H1 (cell line): ENCODE measurements at regions not wholly inside any gene's neighbourhood (a gene's known extent, or its start where the extent isn't known, plus 50 kb on each side); places are given as distances from the start of the nearest gene placed in this dataset.

ENCODE experiments used
- CTCF ChIA-PET: fragments of 300-600 bp; sonication (Branson Sonifier 250); formaldehyde crosslinking; loops from one replicate; lab custom pipeline; 2021; ENCODE audit not compliant: partially characterized antibody; lab: Charles Lee
- POLR2A ChIA-PET: fragments of 300-600 bp; sonication (Branson Sonifier 250); formaldehyde crosslinking; loops from one replicate; lab custom pipeline; 2021; ENCODE audit warnings: inconsistent platforms; ENCODE audit not compliant: partially characterized antibody; lab: Charles Lee
- DNase-seq, 2 experiments: peaks; one replicate each; pipeline versions ENCODE4 v3.0.0 to v3.0.0-alpha.2; 2010 to 2022; ENCODE audit warnings: low spot score in 2 of 2, low read depth in 1 of 2, mixed read lengths in 1 of 2
- FAIRE-seq: peaks from 2 replicates; lab custom pipeline; 2011; peaks lifted over from hg19 to GRCh38; lab: Jason Lieb, UNC
- H2AFZ ChIP-seq: 2 replicates; pipeline ENCODE4 v1.8.1; 2012; ENCODE audit warnings: low read length, inconsistent platforms
- H2AK5ac ChIP-seq: 2 replicates; pipeline ENCODE4 v1.6.1; 2013; ENCODE audit warnings: low read depth, low read length
- H2BK120ac ChIP-seq: replicated peaks from 2 replicates; pipeline ENCODE3; 2013; ENCODE audit warnings: low read depth, low read length, inconsistent platforms
- H2BK12ac ChIP-seq: 2 replicates; pipeline ENCODE4 v1.6.1; 2013; ENCODE audit warnings: low read depth, low read length
- H2BK15ac ChIP-seq: 2 replicates; pipeline ENCODE4 v1.6.1; 2013; ENCODE audit warnings: low read length
- H2BK20ac ChIP-seq: 2 replicates; pipeline ENCODE4 v1.6.1; 2013; ENCODE audit warnings: low read length
- H2BK5ac ChIP-seq: 2 replicates; pipeline ENCODE4 v1.6.1; 2013; ENCODE audit warnings: low read depth, low read length
- H3K14ac ChIP-seq: 2 replicates; pipeline ENCODE4 v1.6.1; 2013; ENCODE audit warnings: inconsistent platforms; ENCODE audit not compliant: insufficient read length
- H3K18ac ChIP-seq: 2 replicates; pipeline ENCODE4 v1.6.1; 2013; ENCODE audit warnings: low read length; ENCODE audit errors: extremely low read depth
- H3K23ac ChIP-seq: 2 replicates; pipeline ENCODE4 v1.6.1; 2013; ENCODE audit warnings: inconsistent platforms; ENCODE audit not compliant: insufficient read length
- H3K23me2 ChIP-seq: 2 replicates; pipeline ENCODE4 v1.6.1; 2013; ENCODE audit warnings: low read depth, low read length
- H3K27ac ChIP-seq: 2 replicates; pipeline ENCODE4 v1.6.1; 2011; ENCODE audit warnings: low read depth, low read length, inconsistent platforms
- H3K27me3 ChIP-seq, 4 experiments: replicated peaks in 1 of 4; 1 replicate in 1 of 4; 2 replicates in 3 of 4; pipeline versions ENCODE4 v1.6.1 to v1.8.1; 2011 to 2013; ENCODE audit warnings: low read length in 3 of 4, mild to moderate bottlenecking in 3 of 4, inconsistent platforms in 2 of 4, mixed read lengths in 2 of 4, moderate library complexity in 1 of 4; ENCODE audit not compliant: control insufficient read depth in 3 of 4, insufficient read depth in 3 of 4; ENCODE audit errors: extremely low read depth in 1 of 4
- H3K36me3 ChIP-seq, 4 experiments: 2 replicates each; pipeline versions ENCODE4 v1.6.1 to v1.8.1; 2011 to 2013; ENCODE audit warnings: mild to moderate bottlenecking in 4 of 4, low read length in 3 of 4, moderate library complexity in 2 of 4, control low read depth in 1 of 4, inconsistent platforms in 1 of 4; ENCODE audit not compliant: insufficient read depth in 4 of 4, control insufficient read depth in 2 of 4
- H3K4ac ChIP-seq: replicated peaks from 2 replicates; pipeline ENCODE3; 2013; ENCODE audit warnings: low read length, low read depth, mixed read lengths, inconsistent platforms; ENCODE audit not compliant: insufficient read length
- H3K4me1 ChIP-seq, 4 experiments: replicated peaks in 1 of 4; 1 replicate in 1 of 4; 2 replicates in 3 of 4; pipeline versions ENCODE4 v1.6.1 to v1.8.1; 2011 to 2013; ENCODE audit warnings: low read length in 3 of 4, inconsistent platforms in 2 of 4, mixed read lengths in 1 of 4; ENCODE audit not compliant: insufficient read depth in 4 of 4, control insufficient read depth in 3 of 4
- H3K4me2 ChIP-seq, 2 experiments: 2 replicates each; pipeline versions ENCODE4 v1.6.1 to v1.8.1; 2011 to 2013; ENCODE audit warnings: low read depth in 2 of 2, low read length in 2 of 2, control low read depth in 1 of 2, inconsistent platforms in 1 of 2, mild to moderate bottlenecking in 1 of 2; ENCODE audit not compliant: insufficient read depth in 1 of 2
- H3K4me3 ChIP-seq, 4 experiments: fragments of 200-600, 300-600 bp in 1 of 4; sonication (generic), shearing (Covaris generic), sonication (Bioruptor Twin) in 1 of 4; 2 replicates each; pipeline versions ENCODE4 v1.5.1 to v1.8.1; 2011 to 2016; ENCODE audit warnings: low read length in 4 of 4, low read depth in 3 of 4, control low read depth in 2 of 4, inconsistent platforms in 2 of 4, mild to moderate bottlenecking in 2 of 4, mixed read lengths in 1 of 4, moderate library complexity in 1 of 4; ENCODE audit not compliant: insufficient read depth in 2 of 4; ENCODE audit errors: extremely low read depth in 1 of 4
- H3K56ac ChIP-seq: replicated peaks from 2 replicates; pipeline ENCODE3; 2013; ENCODE audit warnings: low read depth, mild to moderate bottlenecking, mixed read lengths, low read length, inconsistent platforms; ENCODE audit not compliant: insufficient read length
- H3K79me1 ChIP-seq: 2 replicates; pipeline ENCODE4 v1.6.1; 2013; ENCODE audit warnings: low read depth, low read length, control low read depth
- H3K79me2 ChIP-seq, 2 experiments: 2 replicates each; pipeline versions ENCODE4 v1.6.1 to v1.8.1; 2012 to 2013; ENCODE audit warnings: low read length in 2 of 2, mild to moderate bottlenecking in 2 of 2, inconsistent platforms in 1 of 2; ENCODE audit not compliant: insufficient read depth in 2 of 2, control insufficient read depth in 1 of 2
- H3K9ac ChIP-seq, 4 experiments: replicated peaks in 1 of 4; 1 replicate in 1 of 4; 2 replicates in 3 of 4; pipeline versions ENCODE4 v1.6.1 to v1.8.1; 2011 to 2013; ENCODE audit warnings: low read depth in 3 of 4, low read length in 3 of 4, control low read depth in 2 of 4, mild to moderate bottlenecking in 2 of 4, moderate library complexity in 2 of 4, inconsistent platforms in 1 of 4; ENCODE audit errors: extremely low read depth in 1 of 4
- H3K9me3 ChIP-seq, 2 experiments: 2 replicates each; pipeline versions ENCODE4 v1.6.1 to v1.8.1; 2012 to 2013; ENCODE audit warnings: mild to moderate bottlenecking in 2 of 2, moderate library complexity in 2 of 2, control low read depth in 1 of 2, inconsistent platforms in 1 of 2, low read depth in 1 of 2, low read length in 1 of 2, mixed read lengths in 1 of 2; ENCODE audit not compliant: insufficient read depth in 2 of 2
- H4K20me1 ChIP-seq, 2 experiments: replicated peaks in 1 of 2; 2 replicates each; pipeline versions ENCODE3 to v1.8.1; 2011 to 2013; ENCODE audit warnings: inconsistent platforms in 2 of 2, low read length in 2 of 2, mild to moderate bottlenecking in 1 of 2; ENCODE audit not compliant: insufficient read depth in 2 of 2, control insufficient read depth in 1 of 2
- H4K5ac ChIP-seq: 2 replicates; pipeline ENCODE4 v1.6.1; 2013; ENCODE audit warnings: low read length, low read depth, mixed read lengths, inconsistent platforms; ENCODE audit not compliant: insufficient read length
- H4K8ac ChIP-seq: 2 replicates; pipeline ENCODE4 v1.8.0; 2013; ENCODE audit warnings: mild to moderate bottlenecking, moderate library complexity, low read length, inconsistent platforms; ENCODE audit not compliant: insufficient read depth; ENCODE audit errors: extremely low read depth
- H4K91ac ChIP-seq: replicated peaks from 2 replicates; pipeline ENCODE3; 2013; ENCODE audit warnings: low read length, mixed read lengths, inconsistent platforms; ENCODE audit not compliant: insufficient read length
- BACH1 ChIP-seq: IDR thresholded peaks from 2 replicates; pipeline ENCODE4 v1.6.1; 2012; ENCODE audit warnings: low read length, improper control_type of control experiment
- CHD2 ChIP-seq: IDR thresholded peaks from 2 replicates; pipeline ENCODE4 v1.6.1; 2012; ENCODE audit warnings: low read length, improper control_type of control experiment
- JUND ChIP-seq: IDR thresholded peaks from 2 replicates; pipeline ENCODE4 v1.6.1; 2011; ENCODE audit warnings: mild to moderate bottlenecking, improper control_type of control experiment, low read length
- POLR2AphosphoS5 ChIP-seq: IDR thresholded peaks from 2 replicates; pipeline ENCODE4 v1.6.1; 2011; ENCODE audit warnings: low read depth, low read length
- POU5F1 ChIP-seq: IDR thresholded peaks from 2 replicates; pipeline ENCODE4 v1.6.1; 2011; ENCODE audit warnings: low read depth, mild to moderate bottlenecking, low read length, moderate library complexity
- SAP30 ChIP-seq: fragments of 300-600 bp; sonication (generic); IDR thresholded peaks from 2 replicates; pipeline ENCODE4 v1.7.1; 2012; ENCODE audit warnings: low read length, moderate library complexity, mild to moderate bottlenecking, inconsistent platforms; ENCODE audit not compliant: insufficient read depth, insufficient replicate concordance
- SIX5 ChIP-seq: IDR thresholded peaks from 2 replicates; pipeline ENCODE4 v1.6.1; 2011; ENCODE audit warnings: mild to moderate bottlenecking, low read depth, low read length
- TBP ChIP-seq: IDR thresholded peaks from 2 replicates; pipeline ENCODE4 v1.6.1; 2011; ENCODE audit warnings: low read depth, low read length, improper control_type of control experiment
- TCF12 ChIP-seq: IDR thresholded peaks from 2 replicates; pipeline ENCODE4 v1.6.1; 2011; ENCODE audit warnings: low read depth, mild to moderate bottlenecking, low read length
- TEAD4 ChIP-seq: IDR thresholded peaks from 2 replicates; pipeline ENCODE4 v1.6.1; 2012; ENCODE audit warnings: low read depth, low read length, inconsistent platforms, mixed read lengths
- USF2 ChIP-seq: IDR thresholded peaks from 2 replicates; pipeline ENCODE4 v1.6.1; 2011; ENCODE audit warnings: low read length, improper control_type of control experiment
- WGBS, 2 experiments: shearing (Covaris generic) in 1 of 2; methylation state at CpG; one replicate each; pipeline versions ENCODE4 v1.1.6 to v1.1.7; 2013 to 2015; ENCODE audit warnings: low lambda C conversion rate in 2 of 2, mixed read lengths in 2 of 2, inconsistent platforms in 1 of 2, low coverage in 1 of 2, missing lambda C conversion rate in 1 of 2; ENCODE audit not compliant: insufficient replicate concordance in 2 of 2, insufficient coverage in 1 of 2, insufficient read length in 1 of 2; ENCODE audit errors: extremely low coverage in 1 of 2, missing lambda C conversion rate in 1 of 2; 5-methylcytosine and 5-hydroxymethylcytosine counted together

GRCh38 chr6:156010-156409 is 136.3 kb upstream of the DUSP22 start:
- no peaks in the 10 kb centered on the region for H3K36me3 ChIP-seq
- DNase-seq (no peak), FAIRE-seq (no peak)
- H4K8ac ChIP-seq: no peak overlapping the region
- no peak overlapping the region for H3K23ac ChIP-seq
- H3K27me3 ChIP-seq: no peaks in the 10 kb centered on the region
- H2BK12ac ChIP-seq: no peak overlapping the region
- H2BK15ac ChIP-seq: no peak overlapping the region
- no peak overlapping the region for H3K56ac ChIP-seq
- H3K9ac ChIP-seq: no peak overlapping the region
- H4K91ac ChIP-seq: no peak overlapping the region
- ChIA-PET CTCF (interaction anchor here (0.6 to 3.6 kb wide), 2 partner anchors 8 to 12 kb away, joined by 4 to 14 read pairs; no protein-coding TSS in a partner anchor), POLR2A (no interaction called here)
- H3K79me2 ChIP-seq: no peaks in the 10 kb centered on the region
- no peaks in the 10 kb centered on the region for H3K23me2 ChIP-seq
- H3K14ac ChIP-seq: no peak overlapping the region
- H2BK20ac ChIP-seq: no peak overlapping the region
- no peak overlapping the region for H3K4me2 ChIP-seq
- TF ChIP-seq TBP: no peak
- TF ChIP-seq SIX5: no peak
- TF ChIP-seq TCF12: no peak
- TF ChIP-seq USF2: no peak
- TF ChIP-seq POU5F1: no peak
- TF ChIP-seq JUND: no peak
- no peak for TF ChIP-seq BACH1
- no peak for TF ChIP-seq POLR2AphosphoS5
- no peak for TF ChIP-seq TEAD4
- TF ChIP-seq SAP30: no peak
- no peak for TF ChIP-seq CHD2
- 93% methylated on average over 5 of the region's 5 CpGs; no CpG with 5 or more reads in 1 of the 2 experiments for WGBS, 2 experiments
- no peak overlapping the region for H3K27ac ChIP-seq
- no peaks in the 10 kb centered on the region for H3K79me1 ChIP-seq
- H3K18ac ChIP-seq: no peak overlapping the region
- no peak overlapping the region for H3K4ac ChIP-seq
- no peaks in the 10 kb centered on the region for H3K4me1 ChIP-seq
- no peak overlapping the region for H2AK5ac ChIP-seq
- no peak overlapping the region for H4K5ac ChIP-seq
- H2AFZ ChIP-seq: no peak overlapping the region
- H2BK5ac ChIP-seq: no peak overlapping the region
- H3K4me3 ChIP-seq: no peak overlapping the region
- H4K20me1 ChIP-seq: no peaks in the 10 kb centered on the region
- H3K9me3 ChIP-seq: peaks cover 0 to 14% of the 10 kb centered on the region in 2 experiments; a peak in 2 of 4 replicates
- H2BK120ac ChIP-seq: no peak overlapping the region
